OCI-LY1 (cell line): ENCODE measurements at regions not wholly inside any gene's neighbourhood (a gene's known extent, or its start where the extent isn't known, plus 50 kb on each side); places are given as distances from the start of the nearest gene placed in this dataset.

Experiments
- CTCF ChIP-seq: fragments of 200-600 bp; sonication (generic), shearing (Covaris generic); IDR thresholded peaks from 2 replicates; pipeline ENCODE4 v1.5.1; 2017; ENCODE audit warnings: mild to moderate bottlenecking, antibody characterized with exemption, low read length, moderate library complexity, mixed read lengths
- EZH2 ChIP-seq: fragments of 200-600 bp; sonication (generic), shearing (Covaris generic); IDR thresholded peaks from 2 replicates; pipeline ENCODE4 v1.8.0; 2017; ENCODE audit warnings: borderline replicate concordance, mixed run types, mild to moderate bottlenecking, antibody characterized with exemption, low read length, moderate library complexity, mixed read lengths

DNA sequence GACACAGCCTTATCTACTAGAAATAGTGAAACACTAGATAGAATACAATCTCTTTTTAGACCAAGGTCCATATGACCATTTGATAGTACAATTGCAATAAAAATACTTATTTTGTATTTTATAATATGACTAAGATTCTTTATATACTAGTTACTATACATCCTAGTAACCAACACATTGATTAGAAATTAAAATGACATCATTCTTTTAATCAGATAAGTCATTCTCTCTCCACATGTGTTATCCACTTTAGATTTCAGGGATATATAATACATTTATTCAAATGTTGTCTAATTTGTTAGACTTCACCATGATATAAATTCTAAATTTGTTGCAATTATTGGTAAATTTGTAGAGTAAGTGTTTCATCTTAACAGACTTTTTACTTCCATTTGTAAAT lies 276.2 kb upstream of the DPH6 start:
- TF ChIP-seq CTCF (no peak), EZH2 (no peak)
